GM11168 (cell line): ENCODE measurements at regions not wholly inside any gene's neighbourhood (a gene's known extent, or its start where the extent isn't known, plus 50 kb on each side); places are given as distances from the start of the nearest gene placed in this dataset.

Source experiments
- in situ Hi-C: fragments of 300-500 bp; cut with MboI; formaldehyde crosslinking; loops from one replicate; pipeline ENCODE4 v1.12.0; 2022; ENCODE audit warnings: low sequenced_read_pairs; ENCODE audit not compliant: unreplicated experiment

DNA sequence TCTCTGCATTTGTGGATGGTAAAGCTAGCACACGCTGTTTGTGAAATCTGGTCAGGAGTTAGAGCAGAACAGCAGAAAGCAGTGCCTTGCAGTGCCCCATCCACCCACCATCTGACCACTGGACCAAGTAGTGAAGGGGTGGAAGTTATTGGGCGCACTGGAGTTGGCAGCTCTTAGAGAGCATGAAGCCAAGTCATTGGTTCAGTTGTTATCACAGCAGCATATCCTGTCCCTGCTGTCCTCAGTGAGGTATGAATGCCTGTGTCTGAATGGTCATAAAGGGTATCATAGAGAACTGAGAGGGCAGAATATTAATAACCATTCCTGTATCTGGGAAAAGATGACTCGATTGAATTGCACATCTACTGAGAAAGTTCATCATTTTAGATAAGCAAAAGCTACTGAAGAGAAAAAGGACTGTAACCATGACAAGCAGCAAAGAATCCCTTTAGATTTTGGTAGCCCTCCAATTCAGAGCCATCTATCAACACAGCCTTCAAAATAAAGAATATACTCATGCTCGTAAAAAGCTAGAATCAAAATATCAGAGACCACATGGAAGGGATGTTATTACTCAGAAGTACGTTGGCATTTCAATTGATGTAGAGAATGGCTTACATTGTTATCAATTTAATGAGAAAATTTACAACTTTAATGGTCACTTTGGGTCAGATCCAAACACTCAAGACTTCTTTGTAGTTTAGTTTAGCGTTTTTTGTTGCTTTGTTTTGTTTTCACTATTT, 919.0 kb downstream of the EFNB2 start:
- in situ Hi-C loops: no loop called here

GRCh38 chr13:105612541-105612940, 922.9 kb downstream of the EFNB2 start:
- in situ Hi-C loops: no loop called here

GRCh38 chr13:105611424-105611823, 924.0 kb downstream of the EFNB2 start:
- in situ Hi-C loops: no loop called here

DNA sequence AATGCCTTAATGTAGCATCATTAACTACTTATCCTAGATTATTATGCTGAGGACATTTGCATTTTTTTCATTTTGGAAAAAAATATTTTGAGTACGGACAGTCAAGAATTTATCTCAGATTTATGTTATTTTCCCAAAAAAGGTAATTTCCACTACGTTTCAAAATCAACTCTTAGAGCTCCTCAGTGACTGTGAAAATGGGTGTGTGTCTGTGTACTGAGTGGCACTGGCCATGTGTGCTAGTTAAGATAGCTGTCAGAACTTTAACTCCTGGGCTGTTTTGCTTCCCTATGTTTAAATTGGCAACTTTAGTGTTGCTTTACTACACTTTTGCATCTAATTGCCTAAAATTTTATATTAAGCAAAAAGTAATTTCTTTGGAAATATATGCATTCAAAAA, 927.4 kb downstream of the EFNB2 start:
- in situ Hi-C loops: no loop called here

DNA sequence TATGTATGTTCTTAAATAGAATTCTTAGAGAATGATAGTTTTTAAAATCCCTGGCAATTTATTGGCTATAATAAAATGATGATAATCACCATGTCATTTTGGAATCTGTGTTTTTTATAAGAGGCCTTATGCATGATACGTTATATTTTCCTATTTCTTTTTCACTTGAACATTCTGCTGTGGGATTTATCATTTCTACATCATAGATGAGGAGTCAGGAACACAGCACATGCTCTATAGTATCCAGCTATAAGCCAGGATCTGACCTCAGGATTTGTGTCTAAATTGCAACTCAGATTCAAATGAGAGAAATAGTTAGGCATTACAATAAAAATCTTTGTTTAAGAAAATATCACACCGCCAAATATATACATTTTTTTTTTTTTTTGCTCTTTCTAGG, 928.0 kb downstream of the EFNB2 start:
- in situ Hi-C loops: no loop called here

GRCh38 chr13:105607016-105607415, 928.4 kb downstream of the EFNB2 start:
- in situ Hi-C loops: no loop called here

- in situ Hi-C loops: no loop called here
Observed at GRCh38 chr13:105602956-105603670, 932.3 kb downstream of the EFNB2 start.

DNA sequence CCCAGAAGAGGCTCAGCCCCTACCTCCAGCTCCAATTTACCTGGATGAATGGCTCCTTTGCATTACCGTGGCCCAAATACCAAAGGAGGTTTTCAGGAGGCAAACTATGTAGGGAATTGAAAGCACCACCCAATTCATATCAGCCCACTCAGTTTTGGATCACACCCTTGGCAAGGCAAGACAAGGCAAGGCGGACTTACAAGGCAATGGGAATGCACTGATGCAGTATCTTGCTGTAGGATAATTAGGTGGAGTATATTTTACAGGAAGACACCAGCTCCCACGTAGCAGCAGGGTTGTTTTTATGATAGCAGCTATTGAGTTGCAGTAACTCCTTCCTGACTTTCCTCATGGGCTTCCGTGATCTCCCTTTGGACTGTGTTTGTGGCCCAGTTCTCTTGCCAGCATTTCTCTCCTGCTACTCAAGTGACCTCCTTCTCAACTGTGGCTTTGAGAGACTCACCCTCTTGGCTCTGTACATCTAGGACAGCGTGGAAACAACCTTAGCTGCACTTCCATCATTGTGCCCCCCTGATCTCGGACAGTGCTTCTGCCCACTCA, 935.9 kb downstream of the EFNB2 start:
- in situ Hi-C loops: no loop called here

DNA sequence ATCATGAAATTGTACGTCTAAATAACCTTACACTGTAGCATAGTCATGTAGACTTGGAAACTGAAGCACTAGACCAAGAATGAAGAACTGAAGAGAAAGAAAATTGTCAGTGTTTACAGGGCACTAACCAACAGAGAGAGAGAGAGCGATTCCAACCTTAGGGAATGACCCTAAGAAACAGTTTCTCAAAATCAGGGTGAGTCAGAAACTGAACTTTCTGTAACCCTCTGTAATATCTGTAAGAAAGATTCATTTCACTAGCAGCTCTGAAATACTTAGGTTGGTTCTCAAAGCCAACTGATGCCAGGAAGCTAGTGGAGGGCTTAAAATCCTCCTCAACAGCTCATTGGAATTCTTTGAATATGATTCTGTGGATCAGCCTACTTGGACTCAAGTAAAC, 936.9 kb downstream of the EFNB2 start:
- in situ Hi-C loops: no loop called here

GRCh38 chr13:105597573-105597972, 937.9 kb downstream of the EFNB2 start:
- in situ Hi-C loops: no loop called here

DNA sequence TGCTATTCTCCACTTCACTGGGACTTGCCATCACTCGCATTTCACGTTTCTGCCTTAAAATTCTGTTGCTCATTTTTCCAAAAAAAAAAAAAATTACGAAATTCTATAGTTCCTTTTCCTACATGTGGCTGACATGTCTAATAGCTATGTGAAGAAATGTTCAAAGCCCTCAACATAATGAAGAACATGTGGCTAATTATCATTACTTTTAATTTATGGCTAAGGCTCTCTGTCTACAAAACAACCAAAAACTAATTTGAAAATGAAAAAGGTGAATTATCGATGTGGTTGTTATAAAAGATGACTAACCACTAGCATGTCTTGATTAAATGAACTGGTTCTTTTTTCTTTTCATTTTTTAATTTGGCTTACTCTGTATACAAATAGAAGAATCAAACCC, 940.0 kb downstream of the EFNB2 start:
- in situ Hi-C loops: no loop called here

DNA sequence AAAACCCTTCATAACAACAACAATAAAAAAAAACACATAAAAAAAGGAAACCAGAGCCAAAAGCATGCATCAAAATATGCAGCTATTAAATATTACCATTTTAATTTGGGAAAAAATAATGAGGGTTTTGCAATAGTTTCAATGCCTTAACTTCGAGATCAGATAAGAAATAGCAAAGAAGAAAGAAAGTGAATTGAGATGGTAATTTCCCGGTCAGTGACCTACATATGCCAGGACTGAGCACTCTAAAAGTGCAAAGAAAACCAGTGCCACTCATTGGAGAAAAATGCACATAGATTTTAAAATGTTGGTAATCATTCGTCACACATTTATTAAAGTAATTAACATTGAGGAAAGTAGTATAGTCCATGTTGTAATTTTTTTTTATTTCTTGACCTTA, 944.2 kb downstream of the EFNB2 start:
- in situ Hi-C loops: no loop called here

- in situ Hi-C loops: no loop called here
Observed at GRCh38 chr13:105587786-105588185, 947.7 kb downstream of the EFNB2 start.

DNA sequence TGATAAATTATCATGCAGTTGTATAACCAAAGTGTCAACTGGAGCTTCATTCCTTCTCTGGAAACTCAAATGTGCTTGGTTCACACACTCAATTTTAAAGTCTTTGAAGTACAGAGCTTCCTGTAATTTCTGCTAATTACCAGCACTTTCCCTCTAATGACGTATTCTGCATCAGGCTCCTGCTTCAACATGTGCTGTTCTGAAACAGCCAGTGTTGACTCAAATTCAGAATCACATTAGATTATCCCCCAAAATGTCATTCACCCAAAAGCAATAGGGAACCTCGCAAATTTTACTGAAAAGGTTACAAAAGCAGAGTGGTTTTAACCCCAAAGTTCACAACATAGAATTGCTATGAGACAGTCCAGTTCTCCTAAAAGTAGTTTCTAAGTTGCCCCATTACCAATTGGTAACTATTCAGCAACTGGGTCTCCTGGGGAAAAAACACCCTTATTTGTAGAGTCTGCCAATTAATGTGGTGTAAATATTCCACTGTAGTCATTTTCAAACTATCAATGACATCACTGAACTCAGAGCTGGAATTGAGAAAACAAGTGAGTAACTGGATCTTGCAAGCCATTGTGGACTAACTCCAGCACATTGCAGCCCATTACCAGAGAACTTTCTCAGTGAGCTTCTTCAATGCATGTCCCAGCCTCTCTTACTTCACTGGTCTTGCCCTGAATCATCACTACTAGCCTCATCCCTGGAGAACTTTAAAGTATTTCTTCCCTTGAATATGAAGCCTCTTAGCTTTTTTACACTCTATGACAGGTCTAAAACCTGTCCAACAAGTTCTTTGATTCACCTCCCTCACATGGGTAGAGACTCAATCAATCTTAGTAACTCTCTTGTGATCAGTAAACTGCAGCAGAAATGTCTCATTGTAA, 955.4 kb downstream of the EFNB2 start:
- in situ Hi-C loops: no loop called here

- in situ Hi-C loops: no loop called here
Observed at GRCh38 chr13:105573136-105573535, 962.3 kb downstream of the EFNB2 start.

- in situ Hi-C loops: no loop called here
Observed at GRCh38 chr13:105572401-105572800, 963.1 kb downstream of the EFNB2 start.

DNA sequence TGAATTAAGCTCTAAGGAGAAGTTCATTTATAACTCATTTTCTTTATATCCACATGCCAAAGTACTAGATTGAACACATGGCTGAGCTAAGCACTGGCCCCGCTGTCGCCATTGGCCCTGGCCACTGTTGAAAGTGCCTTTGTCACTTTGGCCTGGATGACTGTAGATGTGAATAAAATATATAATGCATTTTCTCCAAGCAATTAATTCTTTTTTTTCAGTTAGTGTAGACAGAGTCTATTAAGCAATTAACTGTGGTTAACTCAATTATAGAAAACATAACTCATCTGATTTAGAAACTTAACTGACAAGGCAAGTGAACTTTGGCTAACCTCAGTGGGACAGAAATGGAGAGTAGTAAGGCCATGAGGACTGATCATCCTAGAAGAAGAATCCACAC, 965.6 kb downstream of the EFNB2 start:
- in situ Hi-C loops: no loop called here

DNA sequence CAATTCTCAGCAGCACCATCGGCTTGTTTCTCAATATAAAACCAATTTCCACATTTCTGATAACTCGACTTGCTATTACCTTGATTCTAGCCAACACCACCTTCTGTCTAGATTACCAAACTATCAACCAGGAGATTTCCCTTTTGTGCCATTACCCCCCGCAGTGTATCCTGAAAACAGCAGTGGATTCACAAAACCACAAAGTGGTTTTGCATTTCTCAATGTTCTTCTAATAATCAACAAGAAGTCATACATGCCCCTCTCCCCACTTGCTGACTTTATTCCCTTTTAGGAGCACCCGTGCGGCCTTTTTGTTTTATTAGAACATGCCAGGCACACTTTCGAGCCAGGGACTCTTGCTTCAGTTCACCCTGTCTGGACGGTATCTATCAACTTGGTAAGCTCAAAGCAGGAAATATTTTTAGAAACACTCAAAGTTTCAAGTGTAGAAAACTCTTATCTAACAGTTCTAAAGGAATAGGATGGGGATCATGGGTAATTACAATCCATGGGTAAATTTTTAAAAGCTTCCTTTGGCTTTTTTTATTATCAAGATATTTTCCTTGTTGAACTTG, 967.4 kb downstream of the EFNB2 start:
- in situ Hi-C loops: no loop called here

DNA sequence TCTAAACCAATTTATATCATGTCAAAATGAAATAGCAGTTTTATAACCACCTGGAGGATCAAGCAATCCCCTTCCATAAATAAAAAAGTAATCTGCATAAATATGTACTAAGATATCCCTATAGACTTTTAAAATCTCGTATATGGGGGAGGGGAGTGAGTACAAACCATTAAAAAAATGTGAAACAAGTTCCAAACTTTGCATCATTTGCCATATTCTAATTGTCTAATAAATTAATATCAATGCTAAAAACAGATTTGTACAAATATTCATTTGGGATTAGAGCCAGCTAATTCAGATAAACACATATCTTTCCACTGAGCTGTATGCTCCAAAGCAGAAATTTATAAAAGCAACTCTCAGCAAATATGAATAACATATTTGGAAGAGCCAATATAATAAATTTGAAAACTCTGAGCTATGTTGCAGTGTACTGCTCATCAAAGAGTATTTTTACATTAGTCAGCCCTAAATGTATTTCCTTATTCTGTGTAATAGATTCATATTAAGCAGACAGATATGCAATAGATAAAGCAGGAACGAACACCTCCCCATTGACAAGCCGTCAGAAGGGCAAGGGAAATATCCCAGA, 970.2 kb downstream of the EFNB2 start:
- in situ Hi-C loops: no loop called here

- in situ Hi-C loops: no loop called here
Observed at GRCh38 chr13:105552078-105552477, 983.4 kb downstream of the EFNB2 start.
